Right renal pelvis (tissue), 4 donors: ENCODE measurements at regions not wholly inside any gene's neighbourhood (a gene's known extent, or its start where the extent isn't known, plus 50 kb on each side); places are given as distances from the start of the nearest gene placed in this dataset.

Experiments used
- DNase-seq, 4 donors: peaks; one replicate each; pipeline ENCODE4 v3.0.0-alpha.2; 2013; ENCODE audit warnings: low read depth in 4 of 4, low spot score in 3 of 4, missing footprints in 1 of 4

- DNase-seq = no peak
These were observed 99.6 kb upstream of the SCG2 start for GRCh38 chr2:223701761-223702160.

DNA sequence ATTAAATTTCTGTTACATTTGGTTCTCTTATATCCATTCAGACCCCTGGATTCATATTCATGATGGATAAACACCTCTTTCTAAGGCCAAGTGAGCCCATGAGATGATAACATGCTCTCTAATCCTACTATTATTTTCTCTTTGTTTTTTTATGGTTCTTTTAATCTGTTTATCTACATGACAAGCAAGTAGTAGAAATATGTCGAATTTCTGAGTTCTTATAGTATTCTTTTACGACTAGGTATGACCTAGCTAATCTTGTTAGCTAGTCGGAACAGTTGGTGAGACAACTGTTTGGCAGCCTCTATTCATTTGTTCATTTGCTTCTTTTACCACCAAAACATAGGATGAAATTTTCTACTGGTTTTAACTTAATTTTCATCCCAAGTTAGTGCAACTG, 98.1 kb upstream of the SCG2 start:
- DNase-seq = no peak

- no peak for DNase-seq
These were observed 95.9 kb upstream of the SCG2 start for GRCh38 chr2:223697892-223698645.

DNA sequence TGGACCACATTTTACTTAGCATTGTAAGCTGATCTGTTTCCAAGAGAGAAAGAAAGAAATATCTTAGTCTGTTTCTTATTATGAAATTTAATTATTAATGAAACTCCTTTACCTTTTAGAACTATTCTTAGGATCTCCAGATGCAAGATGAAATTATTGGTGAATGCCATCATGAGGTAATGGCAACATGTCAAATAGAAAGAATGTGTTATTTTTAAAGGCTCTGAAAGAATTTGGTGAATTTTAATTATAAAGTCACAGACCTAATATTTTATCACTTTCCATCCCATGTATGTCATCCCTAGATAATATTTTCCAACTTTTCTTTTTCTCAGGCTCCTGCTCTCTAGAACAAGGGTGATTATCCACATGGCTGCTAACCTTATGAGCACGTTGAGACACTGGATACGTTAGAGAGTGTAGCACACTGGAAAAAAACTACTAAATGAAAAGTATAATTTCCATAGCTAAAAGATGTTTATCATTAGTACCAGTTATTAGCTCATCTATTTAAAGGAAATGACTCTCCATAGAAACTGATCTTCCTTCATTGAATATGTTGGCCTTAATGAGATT, 95.2 kb upstream of the SCG2 start:
- no peak for DNase-seq

GRCh38 chr2:223696719-223697118, 94.6 kb upstream of the SCG2 start:
- no peak for DNase-seq

- DNase-seq = peak in 3 of 4 donors; percentile 12 to 22 (median 20)
These were observed 90.2 kb upstream of the SCG2 start for GRCh38 chr2:223692191-223692947.

DNA sequence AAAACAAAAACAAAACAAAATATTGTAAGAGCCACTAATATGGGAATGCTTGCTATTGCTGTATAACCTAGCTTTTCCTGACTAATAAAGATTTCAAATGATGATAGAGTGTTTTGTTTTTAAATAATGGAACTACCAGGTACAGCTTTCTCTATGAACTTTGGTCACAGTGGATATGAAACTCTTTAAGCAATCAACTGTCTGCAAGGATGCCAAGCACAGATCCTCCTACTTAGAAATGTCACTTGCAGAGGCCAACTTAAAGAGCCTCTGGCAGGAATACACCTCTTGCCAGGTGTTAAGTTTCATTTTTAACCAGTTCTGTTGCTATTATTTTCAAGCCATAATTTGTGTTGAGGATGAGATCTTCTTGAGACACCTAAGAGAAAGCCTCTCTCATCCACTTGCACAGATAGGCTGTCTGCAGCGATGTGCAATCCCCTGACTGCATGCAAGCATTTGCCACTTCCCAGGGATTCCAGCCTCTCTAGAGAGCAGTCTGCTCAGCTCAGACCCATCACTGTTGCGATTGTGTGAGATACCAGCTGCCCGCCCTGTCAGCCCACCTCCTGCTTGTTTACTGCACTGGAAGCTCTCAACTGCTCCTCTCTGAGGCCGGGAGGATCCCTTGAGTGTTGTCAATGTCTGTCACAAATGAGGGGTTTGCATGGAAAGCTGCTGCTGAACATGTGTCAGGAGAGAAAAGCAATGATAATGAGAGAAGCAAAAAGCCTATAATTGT, 86.1 kb upstream of the SCG2 start:
- DNase-seq = no peak

- no peak for DNase-seq
These were observed 79.0 kb upstream of the SCG2 start for GRCh38 chr2:223681125-223681524.

DNA sequence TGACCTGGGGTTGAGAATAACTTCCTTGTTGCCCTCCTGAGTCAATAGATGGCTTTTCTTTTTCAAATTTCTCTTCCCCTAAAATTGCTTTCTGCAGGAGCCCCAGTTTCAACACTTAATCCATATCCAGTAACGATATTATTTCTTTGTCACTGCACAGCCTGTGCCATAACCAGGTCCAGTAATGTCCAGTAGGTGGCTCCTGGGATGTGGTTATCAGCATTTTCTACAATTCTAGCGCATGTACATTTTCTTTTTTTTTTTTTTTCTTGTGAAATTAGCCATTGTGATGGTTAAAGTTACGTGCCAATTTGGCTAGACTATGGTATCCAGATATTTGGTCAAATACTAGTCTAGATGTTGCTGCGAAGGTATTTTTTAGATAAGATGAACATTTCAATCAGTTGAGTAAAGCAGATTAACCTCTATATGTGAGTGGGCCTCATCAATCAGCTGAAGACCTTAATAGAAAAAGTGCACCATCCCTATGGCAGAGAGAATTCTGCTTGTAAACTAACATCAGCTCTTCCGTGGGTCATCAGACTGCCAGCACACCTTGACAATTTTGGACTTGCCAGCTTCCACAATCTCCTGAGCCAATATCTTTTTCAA, 72.9 kb upstream of the SCG2 start:
- DNase-seq = no peak

DNA sequence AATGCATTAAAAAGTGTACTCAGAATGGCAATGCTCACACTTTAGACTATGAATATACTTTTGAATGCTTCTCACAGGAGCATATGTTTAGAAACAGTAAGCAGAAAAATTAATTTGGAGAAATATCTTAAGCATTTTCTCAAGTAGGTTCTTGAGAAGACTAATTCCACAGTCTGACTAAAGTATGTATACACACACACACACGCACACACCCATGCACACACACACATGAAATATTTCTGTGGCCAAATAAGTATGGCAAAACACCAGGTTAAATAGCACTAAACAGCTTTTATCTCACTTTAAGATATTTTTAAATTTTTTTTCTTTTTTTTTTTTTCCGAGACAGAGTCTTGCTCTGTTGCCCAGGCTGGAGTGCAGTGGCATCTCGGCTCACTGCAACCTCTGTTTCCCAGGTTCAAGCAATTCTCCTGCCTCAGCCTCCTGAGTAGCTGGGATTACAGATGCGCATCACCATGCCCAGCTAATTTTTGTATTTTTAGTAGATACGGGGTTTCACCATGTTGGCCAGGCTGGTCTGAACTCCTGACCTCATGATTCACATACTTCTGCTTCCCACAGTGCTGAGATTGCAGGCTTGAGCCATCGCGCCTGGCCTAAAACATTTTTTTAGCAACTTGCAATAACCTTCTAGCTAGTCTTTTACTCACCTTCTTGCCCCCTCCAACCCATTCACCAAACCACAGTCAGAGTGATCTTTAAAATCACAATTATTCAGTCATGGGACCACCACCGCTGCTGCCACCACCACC, 67.5 kb upstream of the SCG2 start:
- no peak for DNase-seq

DNA sequence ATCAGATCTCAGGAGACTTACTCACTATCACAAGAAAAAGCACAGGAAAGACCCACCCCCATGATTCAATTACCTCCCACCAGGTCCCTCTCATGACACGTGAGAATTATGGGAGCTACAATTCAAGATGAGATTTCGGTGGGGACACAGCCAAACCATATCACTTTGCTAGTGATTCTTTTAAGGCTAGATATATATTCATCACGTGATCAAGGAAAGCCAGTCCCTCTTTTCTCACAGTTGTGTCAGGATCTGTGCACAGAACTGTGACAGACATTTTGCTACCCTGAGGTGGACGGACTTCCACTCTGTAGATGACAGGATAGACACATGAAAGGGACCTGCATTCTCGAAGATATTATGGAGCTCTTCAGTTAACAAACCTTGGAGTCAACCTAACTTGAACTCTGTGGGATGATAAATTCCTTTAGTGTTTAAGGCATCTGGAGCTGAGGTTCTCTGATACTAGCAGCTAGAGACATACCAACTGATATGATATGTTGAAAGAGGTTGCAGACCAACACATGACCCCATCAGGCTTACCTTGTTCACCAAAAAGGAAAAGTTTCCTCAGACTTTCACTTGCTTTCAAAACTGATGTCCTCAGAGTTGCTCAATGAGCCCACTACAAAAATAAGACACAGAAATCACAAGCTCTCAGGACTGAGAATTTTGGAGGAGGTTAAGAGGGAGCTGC, 66.3 kb upstream of the SCG2 start:
- DNase-seq = no peak

- DNase-seq = no peak
These were observed 52.3 kb upstream of the SCG2 start for GRCh38 chr2:223654384-223654915.

GRCh38 chr2:223652902-223653301, 50.7 kb upstream of the SCG2 start:
- no peak for DNase-seq

DNA sequence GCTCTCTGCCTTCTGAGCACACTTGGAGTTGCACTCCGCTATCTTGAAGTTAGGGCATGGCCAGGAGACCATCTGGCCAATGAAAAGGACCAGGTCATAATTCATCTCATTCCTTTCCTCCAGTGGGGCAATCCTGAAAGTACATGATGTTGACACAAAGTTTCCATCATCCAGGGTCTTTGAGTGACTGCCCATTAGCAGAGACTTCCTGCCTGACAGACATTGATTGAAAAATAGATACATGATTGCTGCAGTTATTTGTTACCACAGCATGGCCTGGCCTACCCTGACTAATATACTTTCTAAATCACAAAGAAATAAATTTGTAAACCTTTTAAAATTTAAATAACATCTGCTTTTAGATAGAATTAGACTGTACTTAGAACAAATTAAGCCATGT, 50.0 kb upstream of the SCG2 start:
- no peak for DNase-seq
